PC-9 (cell line): ENCODE measurements at regions not wholly inside any gene's neighbourhood (a gene's known extent, or its start where the extent isn't known, plus 50 kb on each side); places are given as distances from the start of the nearest gene placed in this dataset.

Experiments
- BruUV-seq: library from RNA; stranded (reverse); fragments of 400-500 nt; replicated peaks from 2 replicates; lab custom pipeline; 2021; lab: Mats Ljungman, UMichigan
- CTCF ChIA-PET: fragments of 300-600 bp; sonication (Branson Sonifier 250); formaldehyde crosslinking; loops from one replicate; lab custom pipeline; 2022; ENCODE audit warnings: antibody characterized with exemption; lab: Charles Lee
- POLR2A ChIA-PET: fragments of 300-600 bp; sonication (Branson Sonifier 250); formaldehyde crosslinking; loops from one replicate; lab custom pipeline; 2022; ENCODE audit warnings: antibody characterized with exemption; ENCODE audit not compliant: unreplicated experiment; lab: Charles Lee
- DNase-seq, 2 experiments: peaks; one replicate each; pipeline versions ENCODE4 v3.0.0 to v3.0.0-alpha.2; 2015 to 2022; ENCODE audit warnings: mixed read lengths in 1 of 2
- H2AFZ ChIP-seq: fragments of 200-600 bp; sonication (generic); 2 replicates; pipeline ENCODE4 v1.8.1; 2017; ENCODE audit warnings: antibody characterized with exemption
- H3F3A ChIP-seq: fragments of 200-600 bp; sonication (generic); 2 replicates; pipeline ENCODE4 v1.8.1; 2017; ENCODE audit warnings: antibody characterized with exemption, mild to moderate bottlenecking, low read depth; ENCODE audit not compliant: insufficient read depth
- H3K27ac ChIP-seq: fragments of 200-600 bp; sonication (generic); 2 replicates; pipeline ENCODE4 v1.6.1; 2016; ENCODE audit warnings: mixed run types
- H3K27me3 ChIP-seq: fragments of 200-600 bp; sonication (generic); 2 replicates; pipeline ENCODE4 v1.6.1; 2016; ENCODE audit warnings: low read depth, mixed run types; ENCODE audit not compliant: insufficient read depth
- H3K36me3 ChIP-seq: fragments of 200-600 bp; sonication (generic); 2 replicates; pipeline ENCODE4 v1.6.1; 2016; ENCODE audit warnings: low read depth, mixed run types
- H3K4me1 ChIP-seq: fragments of 200-600 bp; sonication (generic); replicated peaks from 2 replicates; pipeline ENCODE4 v1.6.1; 2016; ENCODE audit warnings: mixed run types; ENCODE audit not compliant: insufficient read depth
- H3K4me2 ChIP-seq: fragments of 200-600 bp; sonication (generic); 2 replicates; pipeline ENCODE4 v1.6.1; 2017; ENCODE audit warnings: mixed run types
- H3K4me3 ChIP-seq: fragments of 200-600 bp; sonication (generic); 2 replicates; pipeline ENCODE4 v1.6.1; 2016; ENCODE audit warnings: mixed run types
- H3K79me2 ChIP-seq: fragments of 200-600 bp; sonication (generic); 2 replicates; pipeline ENCODE4 v1.6.1; 2017; ENCODE audit warnings: low read depth, mixed run types
- H3K9me2 ChIP-seq: fragments of 200-600 bp; sonication (generic); 2 replicates; pipeline ENCODE4 v1.8.1; 2017; ENCODE audit warnings: mild to moderate bottlenecking; ENCODE audit not compliant: insufficient read depth
- H3K9me3 ChIP-seq: fragments of 200-600 bp; sonication (generic); 2 replicates; pipeline ENCODE4 v1.8.1; 2016; ENCODE audit warnings: low read depth; ENCODE audit not compliant: insufficient read depth
- H4K20me1 ChIP-seq: fragments of 200-600 bp; sonication (generic); 2 replicates; pipeline ENCODE4 v1.8.1; 2017; ENCODE audit not compliant: insufficient read depth
- CTCF ChIP-seq: fragments of 200-600 bp; sonication (generic); conservative IDR thresholded peaks from 2 replicates; pipeline ENCODE4 v1.6.1; 2017; ENCODE audit warnings: mixed run types, antibody characterized with exemption, mild to moderate bottlenecking, moderate library complexity
- EZH2 ChIP-seq: fragments of 200-600 bp; sonication (generic); IDR thresholded peaks from 2 replicates; pipeline ENCODE4 v1.8.0; 2017; ENCODE audit warnings: antibody characterized with exemption, low read depth
- intact Hi-C: fragments of 100-400 bp; cut with micrococcal nuclease; formaldehyde crosslinking; loops from one replicate; pipeline ENCODE4 v1.10.0; 2022; ENCODE audit not compliant: unreplicated experiment

GRCh38 chr9:23302281-23302680, 523.8 kb downstream of the ELAVL2 start:
- no peaks in the 10 kb centered on the region for H4K20me1 ChIP-seq
- BruUV-seq, result no TSS peak

GRCh38 chr9:23306731-23307130, 519.3 kb downstream of the ELAVL2 start:
- no peaks in the 10 kb centered on the region for H3F3A ChIP-seq
- H3K27me3 ChIP-seq, result no peaks in the 10 kb centered on the region
- ChIA-PET POLR2A (no interaction called here), CTCF (no interaction called here)
- no peaks in the 10 kb centered on the region for H4K20me1 ChIP-seq
- BruUV-seq, result no TSS peak
- no peak overlapping the region for H2AFZ ChIP-seq
- intact Hi-C loops, result no loop called here
- no peaks in the 10 kb centered on the region for H3K36me3 ChIP-seq
- no peaks in the 10 kb centered on the region for H3K9me2 ChIP-seq
- H3K4me3 ChIP-seq, result no peak overlapping the region
- DNase-seq, result no peak
- no peaks in the 10 kb centered on the region for H3K4me1 ChIP-seq
- no peak overlapping the region for H3K27ac ChIP-seq
- no peaks in the 10 kb centered on the region for H3K9me3 ChIP-seq
- no peaks in the 10 kb centered on the region for H3K79me2 ChIP-seq
- no peak overlapping the region for H3K4me2 ChIP-seq
- TF ChIP-seq CTCF, result no peak
- no peak for TF ChIP-seq EZH2

More at GRCh38 chr9:23302281-23302680, 523.8 kb downstream of the ELAVL2 start:
- Histone ChIP-seq H2AFZ (no peak overlapping the region), H3K9me2 (no peaks in the 10 kb centered on the region), H3K4me1 (no peaks in the 10 kb centered on the region), H3K27me3 (no peaks in the 10 kb centered on the region), H3K4me3 (no peak overlapping the region), H3K79me2 (no peaks in the 10 kb centered on the region), H3K9me3 (no peaks in the 10 kb centered on the region), H3K4me2 (no peak overlapping the region), H3K27ac (no peak overlapping the region), H3F3A (no peaks in the 10 kb centered on the region), H3K36me3 (no peaks in the 10 kb centered on the region)
- TF ChIP-seq EZH2 (no peak), CTCF (no peak)
- intact Hi-C loops, result no loop called here
- DNase-seq, result no peak
- ChIA-PET CTCF (no interaction called here), POLR2A (no interaction called here)

- no peaks in the 10 kb centered on the region for H3K36me3 ChIP-seq
- no peaks in the 10 kb centered on the region for H3F3A ChIP-seq
- no peak overlapping the region for H3K4me2 ChIP-seq
- no peak overlapping the region for H3K27ac ChIP-seq
- H3K9me3 ChIP-seq, result no peaks in the 10 kb centered on the region
- DNase-seq, result no peak
- no peak overlapping the region for H2AFZ ChIP-seq
- H3K4me1 ChIP-seq, result no peaks in the 10 kb centered on the region
- POLR2A ChIA-PET, result no interaction called here
- CTCF ChIA-PET, result no interaction called here
- H3K9me2 ChIP-seq, result no peaks in the 10 kb centered on the region
- intact Hi-C loops, result no loop called here
- no peaks in the 10 kb centered on the region for H4K20me1 ChIP-seq
- no peaks in the 10 kb centered on the region for H3K79me2 ChIP-seq
- no TSS peak for BruUV-seq
- TF ChIP-seq CTCF, result no peak
- TF ChIP-seq EZH2, result no peak
- H3K4me3 ChIP-seq, result no peak overlapping the region
- H3K27me3 ChIP-seq, result no peaks in the 10 kb centered on the region
These were observed 518.1 kb downstream of the ELAVL2 start for GRCh38 chr9:23307731-23308513.
